ENCODE measurements at regions not wholly inside any gene's neighbourhood (a gene's known extent, or its start where the extent isn't known, plus 50 kb on each side); places are given as distances from the start of the nearest gene placed in this dataset.

- Histone ChIP-seq H3K27ac (ENCODE audit: low read depth, low read length) (no peak overlapping the region), H4K20me1 (replicated peaks in 1 of 2; ENCODE audit: control insufficient read depth in 1 of 2, insufficient read depth in 2 of 2, low read length in 2 of 2) (no peaks in the 10 kb centered on the region), H4K91ac (replicated peaks; ENCODE audit: insufficient read length, low read length) (no peak overlapping the region), H3K79me2 (ENCODE audit: control insufficient read depth in 1 of 2, insufficient read depth in 2 of 2, low read length in 2 of 2) (no peaks in the 10 kb centered on the region), H3K56ac (replicated peaks; ENCODE audit: insufficient read length, low read depth, low read length) (no peak overlapping the region), H3K18ac (ENCODE audit: extremely low read depth, low read length) (no peak overlapping the region), H2BK20ac (ENCODE audit: low read length) (no peak overlapping the region), H2BK5ac (ENCODE audit: low read depth, low read length) (no peak overlapping the region), H3K27me3 (replicated peaks in 1 of 4; ENCODE audit: control insufficient read depth in 3 of 4, extremely low read depth in 1 of 4, insufficient read depth in 3 of 4, low read length in 3 of 4) (no peaks in the 10 kb centered on the region), H4K8ac (ENCODE audit: extremely low read depth, insufficient read depth, low read length) (no peak overlapping the region), H2AK5ac (ENCODE audit: low read depth, low read length) (no peak overlapping the region), H2BK120ac (replicated peaks; ENCODE audit: low read depth, low read length) (no peak overlapping the region), H3K36me3 (ENCODE audit: control insufficient read depth in 2 of 4, insufficient read depth in 4 of 4, low read length in 3 of 4) (no peaks in the 10 kb centered on the region), H3K4ac (replicated peaks; ENCODE audit: insufficient read length, low read depth, low read length) (no peak overlapping the region), H3K9me3 (ENCODE audit: insufficient read depth in 2 of 2, low read depth in 1 of 2, low read length in 1 of 2) (no peaks in the 10 kb centered on the region), H3K23me2 (ENCODE audit: low read depth, low read length) (no peaks in the 10 kb centered on the region), H3K4me3 (ENCODE audit: extremely low read depth in 1 of 4, insufficient read depth in 2 of 4, low read depth in 3 of 4, low read length in 4 of 4) (no peak overlapping the region), H3K23ac (ENCODE audit: insufficient read length) (no peak overlapping the region), H3K4me2 (ENCODE audit: insufficient read depth in 1 of 2, low read depth in 2 of 2, low read length in 2 of 2) (no peak overlapping the region), H3K9ac (replicated peaks in 1 of 4; ENCODE audit: extremely low read depth in 1 of 4, low read depth in 3 of 4, low read length in 3 of 4) (no peak overlapping the region), H4K5ac (ENCODE audit: insufficient read length, low read depth, low read length) (no peak overlapping the region), H2BK12ac (ENCODE audit: low read depth, low read length) (no peak overlapping the region), H2AFZ (ENCODE audit: low read length) (no peak overlapping the region), H3K4me1 (replicated peaks in 1 of 4; ENCODE audit: control insufficient read depth in 3 of 4, insufficient read depth in 4 of 4, low read length in 3 of 4) (no peaks in the 10 kb centered on the region), H2BK15ac (ENCODE audit: low read length) (no peak overlapping the region), H3K14ac (ENCODE audit: insufficient read length) (no peak overlapping the region), H3K79me1 (ENCODE audit: low read depth, low read length) (no peaks in the 10 kb centered on the region)
- no peak for DNase-seq (ENCODE audit: low read depth in 1 of 2, low spot score in 2 of 2)
- no peak for FAIRE-seq
- WGBS, 2 experiments (ENCODE audit: extremely low coverage in 1 of 2, insufficient coverage in 1 of 2, insufficient read length in 1 of 2, insufficient replicate concordance in 2 of 2, low coverage in 1 of 2, low lambda C conversion rate in 2 of 2, missing lambda C conversion rate in 1 of 2), result 93% methylated on average over 2 of the region's 2 CpGs; no CpG with 5 or more reads in 1 of the 2 experiments
- CTCF ChIA-PET (ENCODE audit: partially characterized antibody), result interaction anchor here (1.6 kb wide), 1 partner anchor 125 kb away, joined by 3 read pairs; no protein-coding TSS in a partner anchor
- POLR2A ChIA-PET (ENCODE audit: partially characterized antibody), result no interaction called here
- TF ChIP-seq USF2 (IDR thresholded peaks at IDR 0.05; ENCODE audit: low read length) (no peak), MAFK (IDR thresholded peaks at IDR 0.05; ENCODE audit: low read depth, low read length) (no peak)
Observed at GRCh38 chr4:162622664-162623063, 458.9 kb upstream of the FSTL5 start.

All from H1 (cell line).